ENCODE measurements at regions not wholly inside any gene's neighbourhood (a gene's known extent, or its start where the extent isn't known, plus 50 kb on each side); places are given as distances from the start of the nearest gene placed in this dataset.

- TF ChIP-seq CTCF (IDR thresholded peaks at IDR 0.05; ENCODE audit: low read depth, low read length, missing control alignments): no peak
- no peak for DNase-seq (ENCODE audit: extremely low read depth, low read depth)
- H3K4me3 ChIP-seq (replicated peaks; ENCODE audit: low read depth, low read length): no peak overlapping the region
Observed at GRCh38 chr2:117631152-117631945, 183.1 kb upstream of the DDX18 start.

GRCh38 chr2:117635481-117635880, 179.0 kb upstream of the DDX18 start:
- DNase-seq (ENCODE audit: extremely low read depth, low read depth): no peak
- no peak for TF ChIP-seq CTCF (IDR thresholded peaks at IDR 0.05; ENCODE audit: low read depth, low read length, missing control alignments)

GRCh38 chr2:117639401-117639800, 175.1 kb upstream of the DDX18 start:
- TF ChIP-seq CTCF (IDR thresholded peaks at IDR 0.05; ENCODE audit: low read depth, low read length, missing control alignments): no peak
- no peak for DNase-seq (ENCODE audit: extremely low read depth, low read depth)
- no peak overlapping the region for H3K4me3 ChIP-seq (replicated peaks; ENCODE audit: low read depth, low read length)

More at GRCh38 chr2:117635481-117635880, 179.0 kb upstream of the DDX18 start:
- no peak overlapping the region for H3K4me3 ChIP-seq (replicated peaks; ENCODE audit: low read depth, low read length)

GRCh38 chr2:117644403-117644802, 170.1 kb upstream of the DDX18 start:
- no peak for TF ChIP-seq CTCF (IDR thresholded peaks at IDR 0.05; ENCODE audit: low read depth, low read length, missing control alignments)
- no peak overlapping the region for H3K4me3 ChIP-seq (replicated peaks; ENCODE audit: low read depth, low read length)
- DNase-seq (ENCODE audit: extremely low read depth, low read depth): no peak

- no peak overlapping the region for H3K4me3 ChIP-seq (replicated peaks; ENCODE audit: low read depth, low read length)
- TF ChIP-seq CTCF (IDR thresholded peaks at IDR 0.05; ENCODE audit: low read depth, low read length, missing control alignments): no peak
- no peak for DNase-seq (ENCODE audit: extremely low read depth, low read depth)
Observed at GRCh38 chr2:117645458-117645857, 169.0 kb upstream of the DDX18 start.

GRCh38 chr2:117646099-117646498, 168.4 kb upstream of the DDX18 start:
- no peak overlapping the region for H3K4me3 ChIP-seq (replicated peaks; ENCODE audit: low read depth, low read length)
- TF ChIP-seq CTCF (IDR thresholded peaks at IDR 0.05; ENCODE audit: low read depth, low read length, missing control alignments): no peak
- DNase-seq (ENCODE audit: extremely low read depth, low read depth): no peak

- no peak for TF ChIP-seq CTCF (IDR thresholded peaks at IDR 0.05; ENCODE audit: low read depth, low read length, missing control alignments)
- DNase-seq (ENCODE audit: extremely low read depth, low read depth): no peak
- no peak overlapping the region for H3K4me3 ChIP-seq (replicated peaks; ENCODE audit: low read depth, low read length)
Observed at GRCh38 chr2:117646872-117647271, 167.6 kb upstream of the DDX18 start.
